Gastroesophageal sphincter (tissue), 3 donors: ENCODE measurements at regions not wholly inside any gene's neighbourhood (a gene's known extent, or its start where the extent isn't known, plus 50 kb on each side); places are given as distances from the start of the nearest gene placed in this dataset.

ENCODE experiments used
- CTCF ChIP-seq, 4 experiments: fragments of 200-600 bp in 2 of 4; fragments of 450-650 bp in 2 of 4; sonication (generic) in 1 of 4; IDR thresholded peaks; one replicate each; pipeline ENCODE4 v1.5.1; 2017 to 2019; ENCODE audit warnings: antibody characterized with exemption in 4 of 4, mild to moderate bottlenecking in 2 of 4, moderate library complexity in 2 of 4
- EP300 ChIP-seq: sonication (generic); formaldehyde crosslinking; IDR thresholded peaks from one replicate; pipeline ENCODE4 v1.6.1; 2017; ENCODE audit warnings: antibody characterized with exemption, mild to moderate bottlenecking
- POLR2A ChIP-seq, 2 donors: fragments of 450-650 bp; IDR thresholded peaks; one replicate each; pipeline ENCODE4 v1.6.1; 2017; ENCODE audit warnings: antibody characterized with exemption in 2 of 2, mild to moderate bottlenecking in 2 of 2, moderate library complexity in 1 of 2

- no peak for TF ChIP-seq CTCF (IDR thresholded peaks at IDR 0.05)
- TF ChIP-seq EP300: no peak
- TF ChIP-seq POLR2A (IDR thresholded peaks at IDR 0.05): no peak
Observed at GRCh38 chr6:159606786-159607185, 86.3 kb downstream of the SOD2 start.
